ENCODE measurements at regions not wholly inside any gene's neighbourhood (a gene's known extent, or its start where the extent isn't known, plus 50 kb on each side); places are given as distances from the start of the nearest gene placed in this dataset.
A peak's percentile ranks its signal among the peaks of the same experiment; 100 is the strongest.

DNA sequence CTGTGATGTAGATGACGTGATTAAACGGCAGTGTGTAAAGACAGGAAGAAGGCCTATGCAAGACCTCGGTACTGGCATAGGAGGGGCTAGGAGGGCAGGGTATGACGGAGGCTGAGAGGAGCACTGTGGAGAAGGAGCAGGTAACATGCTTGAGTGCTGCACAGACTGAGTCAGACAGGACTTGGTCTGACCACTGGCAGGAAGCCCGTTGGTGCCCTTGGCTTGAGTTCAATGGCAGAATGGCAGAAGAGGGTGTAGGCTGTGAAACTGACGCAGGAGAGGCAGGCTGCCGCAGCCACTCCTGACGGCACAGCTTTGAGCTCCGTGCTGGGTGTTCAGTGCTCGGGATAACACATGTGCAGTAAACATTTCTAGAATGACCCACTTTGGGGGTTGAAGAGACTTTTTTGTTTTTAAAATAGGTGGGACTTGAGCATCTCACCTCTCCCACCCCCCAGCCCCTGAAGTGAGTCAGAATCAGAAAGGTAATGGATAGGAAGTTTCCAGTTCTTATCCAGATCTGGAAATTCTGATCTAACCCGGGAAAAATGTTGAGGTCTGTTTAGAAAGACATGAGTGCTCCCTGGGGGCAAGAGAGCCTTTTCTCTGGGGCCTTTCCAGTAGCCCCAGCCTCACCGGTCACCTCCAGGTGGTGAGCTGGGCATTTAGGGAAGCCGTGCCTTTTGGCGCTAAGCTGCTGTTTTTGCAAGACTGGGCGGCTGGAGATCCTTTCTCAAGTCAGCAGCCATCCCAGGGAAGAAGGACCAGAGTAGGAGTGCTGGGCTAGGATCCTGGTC lies 126.4 kb downstream of the RPLP1 start:
- peak; percentile 28 for DNase-seq
- H3K36me3 ChIP-seq: no peaks in the 10 kb centered on the region
- H3K4me3 ChIP-seq: no peak overlapping the region
- H3K27me3 ChIP-seq: no peaks in the 10 kb centered on the region
- H3K9me3 ChIP-seq: no peaks in the 10 kb centered on the region

DNA sequence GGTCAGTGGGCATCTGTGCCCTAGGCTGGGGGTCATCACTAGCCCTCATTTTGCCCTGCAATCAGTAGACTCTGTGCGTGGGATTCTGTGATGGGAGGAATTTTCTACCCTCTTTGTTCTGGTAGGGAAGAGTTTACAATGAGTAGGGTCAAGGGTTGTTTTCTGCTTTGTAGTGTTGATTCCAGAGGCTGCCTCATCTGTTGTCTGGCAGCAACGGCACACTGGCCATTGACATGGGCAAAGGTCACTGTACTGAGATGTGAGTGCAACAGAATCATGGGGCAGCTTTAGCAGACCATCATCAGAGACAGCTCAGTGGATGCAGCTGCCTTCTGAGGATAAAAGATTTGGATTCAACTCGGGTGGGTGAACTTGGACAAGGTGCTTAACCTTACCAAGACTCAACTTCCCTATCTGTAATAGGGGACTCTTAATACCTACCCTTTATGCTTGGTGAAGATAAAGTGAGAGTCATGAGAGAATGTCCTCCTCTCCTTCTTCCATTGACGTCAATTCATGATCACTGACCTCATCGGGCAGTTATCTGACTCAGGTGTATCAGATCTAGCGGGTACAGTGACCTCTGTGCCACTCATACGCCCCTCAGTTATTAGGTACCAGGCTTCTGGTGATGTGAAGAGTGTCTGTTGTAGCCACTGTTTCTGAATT lies 127.5 kb downstream of the RPLP1 start:
- no peaks in the 10 kb centered on the region for H3K27me3 ChIP-seq
- no peak overlapping the region for H3K4me3 ChIP-seq
- H3K9me3 ChIP-seq: no peaks in the 10 kb centered on the region
- H3K36me3 ChIP-seq: no peaks in the 10 kb centered on the region
- no peak for DNase-seq

DNA sequence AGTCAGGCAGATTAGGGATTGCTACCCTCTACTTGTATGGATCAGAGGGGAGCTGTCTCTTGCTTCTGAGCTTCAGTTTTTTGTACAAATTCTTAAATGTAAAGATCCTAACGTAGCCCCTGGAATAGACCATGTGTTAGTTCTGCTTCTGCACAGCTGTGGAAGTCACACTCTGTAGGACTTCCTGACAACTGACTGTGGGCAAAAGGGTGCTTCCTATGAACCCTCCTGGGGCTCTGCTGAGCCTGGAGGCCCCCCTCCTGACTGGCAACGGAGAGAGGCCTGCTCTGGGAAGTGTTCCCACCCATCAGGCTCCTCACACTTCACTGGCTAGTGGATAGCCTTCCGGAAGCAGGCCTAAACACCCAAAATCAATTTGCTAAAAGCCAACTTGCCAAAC lies 131.0 kb downstream of the RPLP1 start:
- Histone ChIP-seq H3K4me3 (no peak overlapping the region), H3K36me3 (no peaks in the 10 kb centered on the region), H3K9me3 (no peaks in the 10 kb centered on the region), H3K27me3 (no peaks in the 10 kb centered on the region)
- DNase-seq: no peak

DNA sequence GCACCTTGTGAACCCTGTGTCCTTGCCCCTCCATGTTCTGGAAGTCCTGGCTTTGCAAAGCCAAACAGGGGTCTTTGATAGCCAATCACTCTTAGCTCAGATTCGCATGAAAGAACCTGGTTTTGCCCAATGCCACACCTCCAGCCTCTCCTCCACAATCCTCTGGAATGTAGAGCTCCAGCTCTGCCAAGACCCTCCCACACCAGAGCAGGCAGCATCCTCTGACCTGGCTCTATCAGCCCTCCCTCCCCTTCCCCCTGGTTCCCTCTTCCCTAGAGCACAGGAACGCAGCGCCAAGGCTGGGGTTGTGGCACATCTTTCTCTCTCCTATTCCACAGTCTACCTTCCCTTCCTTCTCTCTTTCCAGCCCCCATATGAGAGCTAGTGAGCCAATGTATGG lies 133.3 kb downstream of the RPLP1 start:
- Histone ChIP-seq H3K36me3 (no peaks in the 10 kb centered on the region), H3K9me3 (no peaks in the 10 kb centered on the region), H3K4me3 (no peak overlapping the region), H3K27me3 (no peaks in the 10 kb centered on the region)
- no peak for DNase-seq

DNA sequence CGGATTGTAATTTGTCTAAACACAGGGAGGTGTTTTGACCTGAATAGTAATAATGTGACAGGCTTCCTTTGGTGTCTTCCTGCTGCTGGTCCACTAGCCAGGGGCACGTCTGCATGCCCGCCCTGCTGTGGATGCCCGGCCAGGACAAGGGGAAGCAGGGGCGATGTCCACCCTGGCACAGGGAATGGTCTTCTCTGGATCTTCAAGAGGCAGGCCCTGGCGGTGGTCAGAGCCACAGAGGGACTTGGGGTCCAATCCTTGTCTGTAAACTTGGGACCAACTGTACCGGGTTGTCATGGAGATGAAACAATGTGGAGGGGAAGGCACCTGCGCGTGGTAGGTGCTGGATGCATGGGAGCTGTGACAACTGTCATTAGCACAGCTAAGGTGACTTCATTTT lies 134.1 kb downstream of the RPLP1 start:
- Histone ChIP-seq H3K9me3 (no peaks in the 10 kb centered on the region), H3K4me3 (no peak overlapping the region), H3K27me3 (no peaks in the 10 kb centered on the region), H3K36me3 (no peaks in the 10 kb centered on the region)
- no peak for DNase-seq

DNA sequence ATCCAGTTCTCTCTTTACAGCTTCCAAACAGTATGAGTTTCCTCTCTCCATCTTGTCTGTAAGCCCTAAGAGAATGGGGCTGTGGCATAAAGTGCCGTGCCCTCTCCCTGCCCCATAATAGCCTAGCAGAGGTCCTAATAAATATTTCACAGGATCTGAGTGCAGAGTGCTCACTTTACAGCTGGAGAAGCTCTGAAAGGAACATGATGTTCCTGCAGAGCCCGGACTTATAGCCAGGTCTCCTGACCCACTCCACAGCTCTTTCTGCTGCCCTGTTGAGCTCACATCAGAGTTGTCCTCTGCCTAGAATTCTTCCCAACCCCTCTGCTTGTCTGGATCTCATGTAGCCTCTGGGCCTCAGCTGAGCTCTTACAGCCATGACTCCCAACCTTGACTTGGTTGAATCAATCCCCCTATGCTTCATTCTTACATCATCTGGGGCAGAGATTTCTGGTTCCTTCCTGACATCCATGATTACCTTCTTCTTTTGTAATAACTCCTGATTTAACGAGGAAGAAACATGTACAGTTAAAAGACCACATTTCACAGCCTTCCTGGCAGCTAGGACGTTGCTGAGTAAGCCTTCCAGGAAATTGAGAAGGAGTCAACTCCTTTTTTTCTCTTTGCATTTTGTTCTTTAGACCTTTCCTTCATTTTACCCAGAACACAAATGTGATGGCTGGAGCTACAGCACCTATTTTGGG lies 135.3 kb downstream of the RPLP1 start:
- Histone ChIP-seq H3K27me3 (no peaks in the 10 kb centered on the region), H3K9me3 (no peaks in the 10 kb centered on the region), H3K4me3 (no peak overlapping the region), H3K36me3 (no peaks in the 10 kb centered on the region)
- DNase-seq: no peak

DNA sequence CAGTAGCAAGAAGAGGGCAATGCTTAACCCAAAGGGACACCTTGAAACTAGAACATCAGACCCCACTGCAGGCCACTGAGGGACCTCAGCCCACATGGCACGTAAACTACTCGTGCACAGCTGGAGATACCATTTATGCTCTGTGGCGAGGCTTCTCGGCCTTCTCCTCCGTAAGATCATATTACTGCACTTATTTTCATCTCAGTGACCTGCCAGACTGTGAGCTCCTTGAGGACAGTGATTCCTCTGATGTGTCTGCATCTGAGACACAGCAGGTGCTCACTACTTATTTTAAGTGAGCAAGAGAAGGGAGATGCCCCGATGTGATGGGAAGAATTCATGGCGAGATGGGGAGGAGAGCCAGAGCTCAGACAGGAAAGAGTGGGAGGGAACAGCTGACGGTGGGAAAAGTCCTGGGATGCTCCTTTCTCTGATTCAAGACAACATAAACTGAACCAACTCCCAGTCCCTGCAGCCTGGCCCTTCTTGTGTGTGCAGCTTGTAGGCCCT lies 137.6 kb downstream of the RPLP1 start:
- Histone ChIP-seq H3K9me3 (no peaks in the 10 kb centered on the region), H3K36me3 (no peaks in the 10 kb centered on the region), H3K27me3 (no peaks in the 10 kb centered on the region), H3K4me3 (no peak overlapping the region)
- no peak for DNase-seq

DNA sequence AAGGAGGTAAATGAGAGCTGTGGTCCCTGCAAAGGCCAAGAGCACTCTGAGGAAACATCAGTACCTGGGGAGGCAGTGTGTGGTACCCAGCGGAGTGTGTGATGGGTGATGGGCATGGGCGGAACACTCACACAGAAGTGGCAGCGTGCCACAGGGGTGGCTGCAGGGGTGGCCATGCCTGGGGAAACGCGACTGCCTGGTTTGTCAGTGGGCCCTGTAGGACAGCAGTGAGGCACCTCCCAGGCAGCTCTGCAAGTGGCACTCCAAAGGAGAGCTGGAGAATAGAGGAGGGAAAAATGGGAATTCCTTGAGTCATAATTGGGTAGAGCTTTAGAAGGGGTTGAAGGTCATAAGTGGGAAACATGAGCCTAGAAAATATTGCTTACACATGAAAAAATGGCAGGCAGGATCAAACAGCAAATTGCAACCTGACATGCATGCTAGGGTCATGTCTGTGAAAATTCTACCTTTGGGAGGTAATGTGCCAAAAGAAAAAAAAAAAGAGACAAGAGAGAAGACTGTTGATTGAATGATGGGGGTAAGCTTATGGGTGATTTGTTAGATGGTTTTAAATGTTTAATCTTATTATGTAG lies 138.4 kb downstream of the RPLP1 start:
- no peak overlapping the region for H3K4me3 ChIP-seq
- no peaks in the 10 kb centered on the region for H3K27me3 ChIP-seq

DNA sequence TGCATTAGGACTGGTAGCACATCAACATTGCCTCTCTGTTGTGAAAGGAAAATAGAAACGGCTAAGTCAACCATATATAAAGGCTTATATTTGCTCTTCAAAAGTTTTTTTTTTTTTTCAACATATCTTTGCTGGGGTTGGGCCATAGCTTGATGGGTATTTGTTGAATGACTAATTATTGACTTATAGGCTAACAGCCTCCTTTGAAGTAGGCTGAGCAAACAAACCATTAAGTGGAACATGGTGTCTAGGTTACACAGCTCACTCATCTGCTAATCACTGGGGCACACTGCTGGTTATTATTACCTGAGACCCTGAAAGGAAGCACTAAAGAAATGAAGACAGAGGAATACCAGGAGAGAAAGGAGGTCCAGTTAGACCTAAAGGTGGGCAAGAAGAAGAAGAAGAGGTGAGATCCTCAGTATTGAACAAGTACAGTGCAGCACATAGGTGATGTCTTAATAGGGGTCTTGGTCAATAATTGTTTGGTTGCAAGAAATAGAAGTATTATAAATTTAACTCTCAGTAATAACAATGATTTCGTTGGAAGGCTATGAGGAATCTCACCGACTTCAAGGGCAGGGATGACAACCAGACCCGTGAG lies 139.4 kb downstream of the RPLP1 start:
- no peak overlapping the region for H3K4me3 ChIP-seq
- no peaks in the 10 kb centered on the region for H3K36me3 ChIP-seq
- no peaks in the 10 kb centered on the region for H3K9me3 ChIP-seq
- no peaks in the 10 kb centered on the region for H3K27me3 ChIP-seq
- DNase-seq: no peak

More for the DNA sequence above, 138.4 kb downstream of the RPLP1 start:
- no peak for DNase-seq
- H3K9me3 ChIP-seq: no peaks in the 10 kb centered on the region
- no peaks in the 10 kb centered on the region for H3K36me3 ChIP-seq

DNA sequence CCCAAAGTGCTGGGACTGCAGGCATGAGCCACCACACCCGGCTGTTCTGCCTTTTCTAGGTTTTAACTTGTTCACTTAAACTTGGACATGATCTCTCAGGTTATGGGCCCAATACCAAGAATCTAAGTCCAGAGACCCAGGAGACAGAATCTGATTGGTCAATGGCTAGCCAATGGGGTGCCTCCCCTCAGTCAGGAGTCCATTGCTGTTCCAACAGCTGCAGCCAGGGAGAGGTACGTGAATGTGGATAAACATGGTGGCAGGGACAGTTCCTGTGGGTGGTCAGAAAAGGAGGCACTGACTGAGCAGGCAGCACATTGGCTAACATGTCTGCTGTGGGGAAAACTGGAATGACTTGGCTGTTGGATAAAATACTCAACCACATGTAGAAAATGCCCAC lies 140.3 kb downstream of the RPLP1 start:
- no peak overlapping the region for H3K4me3 ChIP-seq
- no peaks in the 10 kb centered on the region for H3K27me3 ChIP-seq
- H3K9me3 ChIP-seq: no peaks in the 10 kb centered on the region
- H3K36me3 ChIP-seq: no peaks in the 10 kb centered on the region
- no peak for DNase-seq

DNA sequence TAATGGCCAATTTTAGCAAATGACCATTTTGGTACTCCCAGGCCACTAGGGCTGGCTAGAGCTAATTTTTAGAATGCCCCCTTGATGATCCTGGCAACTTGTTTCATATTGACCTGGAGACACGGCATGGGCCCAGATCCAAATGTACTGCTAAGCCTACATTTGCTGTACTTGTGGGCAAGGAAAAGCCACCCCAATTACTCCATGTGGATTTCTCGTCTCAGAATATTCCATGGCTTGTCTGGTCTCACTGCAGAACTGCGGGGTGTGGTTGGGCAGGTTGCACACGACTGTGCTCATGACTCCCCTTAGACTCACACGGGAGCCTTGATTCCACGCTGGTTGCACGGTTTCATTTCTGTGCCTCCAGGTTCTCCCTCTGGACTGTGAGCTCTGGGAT lies 140.9 kb downstream of the RPLP1 start:
- Histone ChIP-seq H3K27me3 (no peaks in the 10 kb centered on the region), H3K36me3 (no peaks in the 10 kb centered on the region), H3K9me3 (no peaks in the 10 kb centered on the region), H3K4me3 (no peak overlapping the region)
- no peak for DNase-seq

DNA sequence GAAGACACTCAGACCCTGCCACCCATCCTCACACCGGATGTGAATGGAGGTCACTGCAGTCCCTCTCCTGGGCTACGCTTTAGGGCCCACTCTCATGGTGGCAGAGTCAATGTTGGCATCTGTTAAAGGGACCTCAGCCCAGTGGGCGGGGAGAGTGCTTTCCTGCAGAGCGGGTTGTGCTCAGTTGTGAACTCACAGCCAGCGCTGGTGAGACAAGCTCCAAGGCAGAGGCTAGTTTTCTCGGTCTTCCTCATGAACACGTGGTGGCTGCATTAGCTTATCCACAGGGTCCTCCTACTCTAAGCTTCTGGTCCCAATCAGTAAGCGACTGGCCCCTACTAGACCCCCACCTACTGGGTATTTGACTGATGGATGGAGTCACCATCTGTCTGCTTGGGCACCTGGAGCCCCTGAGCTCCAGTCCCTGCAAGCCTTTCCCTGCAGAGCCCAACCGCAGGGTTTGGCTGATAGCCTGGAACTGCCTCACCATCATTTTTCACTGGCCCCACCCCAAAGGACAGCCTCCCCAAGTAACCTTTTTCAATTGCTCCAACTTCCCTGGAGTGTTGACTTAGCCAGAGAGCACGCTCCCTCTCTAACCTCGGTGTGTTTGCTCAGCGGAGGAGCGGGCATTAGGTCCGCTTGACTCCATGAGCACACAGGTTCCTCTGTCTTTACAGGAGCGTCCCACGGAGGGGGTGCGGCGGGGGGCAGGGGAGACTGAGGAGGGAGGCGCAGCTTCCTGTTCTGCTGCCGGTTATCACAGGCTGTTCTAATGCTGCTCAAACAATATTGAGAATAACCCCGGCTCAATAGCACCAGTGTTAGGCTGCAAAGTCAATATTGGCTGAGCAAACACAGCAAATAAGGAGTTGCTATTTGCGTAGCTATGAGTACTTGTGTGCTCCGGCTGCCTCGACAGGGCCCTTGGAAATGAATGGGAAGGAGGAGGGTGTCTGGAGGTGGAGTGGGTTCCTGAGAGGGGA lies 141.7 kb downstream of the RPLP1 start:
- Histone ChIP-seq H3K27me3 (no peaks in the 10 kb centered on the region), H3K4me3 (no peak overlapping the region), H3K36me3 (no peaks in the 10 kb centered on the region), H3K9me3 (no peaks in the 10 kb centered on the region)
- DNase-seq: peak; percentile 71

DNA sequence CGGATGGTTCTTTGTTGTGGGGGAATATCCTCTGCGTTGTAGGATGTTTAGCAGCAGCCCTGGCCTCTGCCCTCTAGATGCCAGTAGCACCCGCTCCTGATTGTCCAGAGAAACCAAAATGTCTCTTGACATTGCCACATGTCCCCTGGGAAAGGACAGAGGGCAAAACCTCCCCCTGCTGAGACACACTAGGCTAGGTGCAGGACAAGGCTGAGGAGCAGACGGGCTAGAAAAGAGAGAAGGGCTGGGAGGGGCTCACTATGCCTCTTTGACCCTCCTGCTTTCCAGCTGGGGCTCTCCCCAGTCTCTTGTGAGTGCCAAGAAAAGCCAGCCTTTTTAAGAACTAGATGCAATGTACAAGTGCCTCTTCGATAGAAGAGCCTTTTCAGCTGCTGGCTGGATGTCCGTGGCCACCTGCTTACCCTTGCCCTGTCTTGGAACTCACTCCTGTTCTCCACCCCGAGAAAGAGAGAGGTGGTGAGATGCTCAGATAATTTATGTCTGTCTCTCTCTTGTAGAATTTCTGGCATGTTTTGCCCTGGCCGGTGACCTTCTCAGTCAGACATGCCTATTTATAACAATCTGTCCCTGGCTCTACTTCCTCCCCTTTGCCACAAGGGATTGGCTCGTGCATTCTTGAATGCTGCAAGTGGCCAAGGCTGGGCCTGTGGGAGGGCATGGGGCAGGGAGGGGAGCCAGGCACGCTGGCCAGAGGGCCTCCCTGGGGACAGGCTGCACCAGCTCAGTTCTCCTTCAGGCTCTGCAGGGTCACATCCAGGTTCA lies 142.6 kb downstream of the RPLP1 start:
- Histone ChIP-seq H3K36me3 (no peaks in the 10 kb centered on the region), H3K27me3 (no peaks in the 10 kb centered on the region), H3K9me3 (no peaks in the 10 kb centered on the region), H3K4me3 (no peak overlapping the region)
- DNase-seq: peak; percentile 68

DNA sequence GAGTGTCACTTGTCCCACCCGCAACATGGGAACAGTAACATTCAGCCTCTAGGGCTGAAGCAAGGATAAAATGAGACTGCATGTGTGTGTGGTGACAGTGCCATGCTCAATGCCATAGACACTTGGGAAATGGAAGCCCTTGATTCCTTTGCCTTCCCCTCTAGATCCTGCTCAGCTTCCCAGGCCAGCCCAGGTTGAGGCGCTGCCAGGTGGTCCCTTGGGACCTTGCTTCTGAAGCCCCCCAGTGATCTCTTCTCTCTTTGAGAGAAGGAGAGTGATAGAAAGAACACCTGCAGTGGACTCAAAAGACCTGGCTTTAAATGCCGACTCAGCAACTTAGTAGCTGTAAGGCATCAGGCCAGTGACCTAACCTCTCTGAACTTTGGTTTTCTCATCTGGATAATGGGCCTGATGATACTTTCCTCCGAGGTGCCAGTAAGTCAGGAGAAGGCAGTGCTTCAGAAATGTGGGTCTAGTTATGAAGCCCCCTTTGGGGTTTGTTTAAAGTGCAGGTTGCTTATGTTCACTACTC lies 144.5 kb downstream of the RPLP1 start:
- no peak for DNase-seq
- no peak overlapping the region for H3K4me3 ChIP-seq
- H3K27me3 ChIP-seq: no peaks in the 10 kb centered on the region
- no peaks in the 10 kb centered on the region for H3K9me3 ChIP-seq
- H3K36me3 ChIP-seq: no peaks in the 10 kb centered on the region

DNA sequence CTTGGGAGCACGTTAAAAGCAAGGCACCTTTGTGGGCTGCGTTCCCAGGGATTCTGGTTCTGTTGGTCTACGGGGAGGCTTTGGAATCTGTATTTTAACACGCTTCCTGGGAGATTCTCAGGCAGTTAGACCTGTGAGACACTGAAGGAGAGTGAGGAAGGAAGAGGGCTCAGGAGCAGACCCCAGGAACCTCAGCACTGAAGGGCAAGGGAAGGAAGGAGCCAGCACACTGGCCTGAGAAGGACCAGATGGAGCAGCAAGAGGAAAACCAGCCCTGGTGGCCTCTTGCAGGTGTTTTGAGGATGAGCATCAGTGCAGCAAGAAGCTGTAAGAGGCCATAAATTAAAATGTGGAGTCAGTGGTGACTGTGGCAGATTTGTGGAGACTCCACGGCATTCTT lies 146.7 kb downstream of the RPLP1 start:
- no peak for DNase-seq
- Histone ChIP-seq H3K27me3 (no peaks in the 10 kb centered on the region), H3K9me3 (no peaks in the 10 kb centered on the region), H3K36me3 (no peaks in the 10 kb centered on the region), H3K4me3 (no peak overlapping the region)

All from MG63 (cell line).